SH-SY5Y (cell line): ENCODE measurements at regions not wholly inside any gene's neighbourhood (a gene's known extent, or its start where the extent isn't known, plus 50 kb on each side); places are given as distances from the start of the nearest gene placed in this dataset.
A peak's percentile ranks its signal among the peaks of the same experiment; 100 is the strongest.

Experiments
- GATA2 ChIP-seq: IDR thresholded peaks from 2 replicates; pipeline ENCODE4 v1.6.1; 2011; ENCODE audit warnings: mild to moderate bottlenecking, low read depth, low read length
- GATA3 ChIP-seq: IDR thresholded peaks from 2 replicates; pipeline ENCODE4 v1.6.1; 2011; ENCODE audit warnings: low read depth, mild to moderate bottlenecking, low read length, moderate library complexity

DNA sequence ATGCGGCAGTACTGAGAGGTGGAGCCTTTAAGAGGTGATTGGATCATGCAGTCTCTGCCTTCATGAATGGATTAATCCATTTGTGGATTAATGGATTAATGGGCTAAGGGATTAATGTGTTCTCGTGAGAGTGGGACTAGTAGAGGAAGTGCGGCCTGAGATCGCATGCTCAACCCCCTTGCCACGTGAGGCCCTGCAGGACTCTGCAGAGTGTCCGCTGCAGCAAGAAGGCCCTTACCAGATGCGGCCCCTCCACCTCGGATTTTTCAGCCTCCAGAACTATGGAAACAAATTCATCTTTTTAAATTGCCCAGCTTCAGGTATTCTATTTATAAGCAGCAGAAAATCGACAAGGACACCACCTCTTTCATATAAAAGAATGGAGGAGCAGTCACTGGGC is 148.8 kb downstream of the TPRA1 start:
- TF ChIP-seq GATA3 (no peak), GATA2 (no peak)

DNA sequence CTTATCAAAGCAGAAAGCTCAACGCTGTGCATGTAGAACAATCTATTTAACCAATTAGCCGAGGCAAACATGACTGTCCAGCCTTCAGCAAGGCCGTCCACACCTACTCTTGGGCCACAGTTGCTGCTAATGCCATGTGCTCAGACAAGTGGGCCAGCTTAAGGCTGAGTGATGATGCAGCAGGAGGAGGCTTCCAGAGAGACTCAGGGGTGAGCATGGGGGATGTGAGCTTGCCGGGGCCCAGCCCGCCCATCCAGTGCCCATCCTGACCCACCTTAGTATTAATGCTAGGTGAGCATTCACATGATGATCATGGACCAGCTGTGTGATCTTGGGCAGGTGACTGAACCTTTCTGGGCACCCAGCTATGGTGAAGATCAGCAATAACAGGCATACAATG is 150.1 kb downstream of the TPRA1 start:
- no peak for TF ChIP-seq GATA3

DNA sequence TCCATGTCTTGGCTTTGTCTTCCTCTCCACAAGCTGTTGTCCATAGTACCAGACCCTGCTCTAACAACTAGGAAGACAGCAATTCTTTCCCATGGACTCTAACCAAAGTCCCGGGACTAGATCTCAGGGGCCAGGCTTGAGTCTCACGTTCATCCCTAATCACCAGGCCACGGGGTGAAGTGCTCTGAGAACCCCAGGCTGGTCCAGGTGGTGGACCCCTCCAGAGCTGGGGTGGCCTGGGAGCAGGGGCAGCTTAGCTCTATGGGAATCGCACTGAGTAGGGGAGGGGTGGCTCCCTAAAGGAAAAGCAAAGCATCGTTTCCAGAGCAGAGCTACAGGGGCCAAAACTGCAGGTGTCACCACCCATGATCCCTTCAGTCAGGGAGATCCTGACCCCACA is 150.9 kb downstream of the TPRA1 start:
- TF ChIP-seq GATA3 = no peak
- no peak for TF ChIP-seq GATA2

DNA sequence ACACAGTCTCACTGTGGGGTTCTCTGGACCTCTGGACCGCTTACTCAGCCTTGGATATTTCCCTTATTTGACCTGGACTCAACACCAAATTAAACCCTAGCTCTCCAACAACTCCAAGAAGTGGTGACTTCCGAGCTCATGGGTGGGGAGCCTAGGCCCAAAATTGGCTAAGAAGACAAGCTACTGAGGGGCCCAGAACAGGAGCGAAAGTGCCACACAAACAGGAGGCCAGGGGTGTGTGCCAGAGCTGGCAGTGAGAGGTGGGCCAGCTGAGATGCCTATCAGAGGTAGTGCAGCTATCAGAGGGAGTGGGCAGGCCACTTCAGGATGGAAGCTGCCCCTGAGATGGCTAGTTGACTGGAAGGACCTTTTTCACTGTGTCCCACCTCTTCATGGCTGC is 151.1 kb upstream of the PRR20G start:
- TF ChIP-seq GATA3 (no peak), GATA2 (no peak)

DNA sequence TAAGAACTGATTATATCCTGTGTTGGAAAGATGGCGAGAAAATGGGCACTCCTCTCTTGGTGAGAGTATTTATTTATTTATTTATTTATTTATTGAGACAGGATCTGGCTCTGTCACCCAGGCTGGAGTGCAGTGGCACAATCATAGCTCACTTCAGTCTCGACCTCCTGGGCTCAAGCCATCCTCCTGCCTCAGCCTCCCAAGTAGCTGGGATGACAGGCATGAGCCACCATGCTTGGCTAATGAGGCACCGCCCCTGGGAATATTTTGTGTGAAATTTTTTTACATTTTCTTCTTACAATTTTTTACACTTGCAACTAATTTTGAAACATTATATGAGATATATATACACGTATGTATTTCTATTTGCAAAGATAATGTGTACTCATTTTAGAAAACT is 150.5 kb upstream of the PRR20G start:
- no peak for TF ChIP-seq GATA3
- TF ChIP-seq GATA2 = no peak

DNA sequence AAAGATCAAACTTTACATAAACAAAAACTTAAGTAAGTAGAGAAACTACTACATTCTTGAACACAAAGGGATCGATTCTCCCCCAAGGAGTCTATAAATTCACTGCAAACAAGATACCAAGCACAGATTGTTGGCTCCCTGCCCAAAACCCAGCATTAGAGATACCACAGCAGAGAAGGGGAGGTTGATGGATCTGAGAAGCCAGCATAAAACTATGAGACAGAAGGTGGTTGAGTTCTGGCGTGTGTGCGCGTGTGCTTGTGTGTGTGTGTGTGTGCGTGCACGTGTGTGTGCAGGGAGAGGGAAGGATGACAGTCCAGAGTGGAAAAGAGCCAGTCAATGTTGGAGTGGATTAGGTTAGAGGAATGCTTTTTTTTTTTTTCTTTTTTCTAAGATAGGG is 143.2 kb upstream of the PRR20G start:
- peak; percentile 40; the same call in 1 of the 2 replicates for TF ChIP-seq GATA2
- TF ChIP-seq GATA3 = no peak

DNA sequence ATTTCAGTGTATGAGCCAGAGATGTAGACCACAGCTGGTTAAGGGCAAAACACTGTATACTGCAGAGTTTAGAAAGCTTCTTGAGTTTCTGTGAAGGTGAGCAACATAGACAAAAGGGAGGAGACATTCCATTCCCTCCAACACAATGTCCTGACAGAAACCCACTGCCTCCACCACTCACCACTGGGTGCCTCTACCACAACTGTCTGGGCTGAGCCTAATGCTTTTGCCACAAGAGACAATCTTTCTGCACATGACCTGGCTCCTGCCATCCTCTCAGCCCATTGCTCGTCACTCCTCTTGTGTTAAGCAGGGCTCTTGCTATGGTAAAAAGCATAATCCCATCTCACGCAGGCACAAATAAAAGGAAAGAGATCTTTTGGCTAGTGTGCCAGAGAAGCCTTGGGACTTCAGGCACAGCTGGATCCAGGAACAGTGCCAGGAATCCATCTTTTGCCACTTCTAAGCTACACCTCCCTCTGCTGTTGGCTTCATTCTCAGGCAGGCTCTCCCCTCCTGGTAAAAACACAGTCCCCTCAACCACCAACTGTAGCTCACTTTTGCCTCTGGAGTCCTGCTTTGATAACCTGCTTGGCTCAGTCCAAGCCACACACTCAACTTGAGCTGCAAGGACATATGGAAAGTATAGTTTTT is 140.6 kb upstream of the PRR20G start:
- no peak for TF ChIP-seq GATA3
- no peak for TF ChIP-seq GATA2

DNA sequence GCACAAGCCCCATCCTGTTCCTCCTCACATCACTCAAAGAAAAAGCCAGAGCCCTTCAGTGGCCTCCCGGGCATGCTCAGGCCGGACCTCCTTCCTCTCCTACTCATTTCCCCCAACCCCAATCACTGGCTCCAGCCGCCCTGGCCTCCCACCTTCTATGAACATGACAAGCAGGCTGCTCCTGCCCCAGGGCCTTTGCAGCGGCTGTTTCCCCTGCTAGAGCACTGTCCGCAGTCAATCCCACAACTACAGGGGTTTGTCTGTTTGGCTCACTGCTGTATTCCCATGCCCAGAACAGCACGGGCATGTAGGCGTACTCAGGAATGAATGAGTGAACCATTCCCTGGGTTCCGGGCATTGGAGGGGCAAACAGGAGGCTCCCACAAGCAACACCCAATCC is 139.8 kb upstream of the PRR20G start:
- TF ChIP-seq GATA3 (no peak), GATA2 (no peak)

DNA sequence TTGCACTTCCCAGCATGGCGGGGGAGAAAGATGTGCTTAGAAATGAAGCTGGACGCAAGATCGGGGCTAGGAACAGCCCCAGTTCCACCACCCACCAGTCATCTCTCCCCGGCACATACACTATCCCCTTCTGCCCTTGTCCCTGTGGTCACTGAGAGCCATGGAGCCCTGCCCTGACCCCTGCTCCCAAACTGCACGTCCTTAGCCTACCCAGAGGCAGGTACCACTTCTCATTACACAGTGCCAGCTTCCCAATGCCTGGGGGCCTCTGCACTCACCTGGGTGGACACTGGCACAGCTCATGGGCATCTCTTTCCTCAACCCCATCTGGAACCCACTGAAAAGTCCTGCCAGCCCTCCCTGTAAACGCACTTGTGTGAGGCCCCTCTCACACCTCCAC is 139.3 kb upstream of the PRR20G start:
- TF ChIP-seq GATA2 = no peak
- no peak for TF ChIP-seq GATA3

DNA sequence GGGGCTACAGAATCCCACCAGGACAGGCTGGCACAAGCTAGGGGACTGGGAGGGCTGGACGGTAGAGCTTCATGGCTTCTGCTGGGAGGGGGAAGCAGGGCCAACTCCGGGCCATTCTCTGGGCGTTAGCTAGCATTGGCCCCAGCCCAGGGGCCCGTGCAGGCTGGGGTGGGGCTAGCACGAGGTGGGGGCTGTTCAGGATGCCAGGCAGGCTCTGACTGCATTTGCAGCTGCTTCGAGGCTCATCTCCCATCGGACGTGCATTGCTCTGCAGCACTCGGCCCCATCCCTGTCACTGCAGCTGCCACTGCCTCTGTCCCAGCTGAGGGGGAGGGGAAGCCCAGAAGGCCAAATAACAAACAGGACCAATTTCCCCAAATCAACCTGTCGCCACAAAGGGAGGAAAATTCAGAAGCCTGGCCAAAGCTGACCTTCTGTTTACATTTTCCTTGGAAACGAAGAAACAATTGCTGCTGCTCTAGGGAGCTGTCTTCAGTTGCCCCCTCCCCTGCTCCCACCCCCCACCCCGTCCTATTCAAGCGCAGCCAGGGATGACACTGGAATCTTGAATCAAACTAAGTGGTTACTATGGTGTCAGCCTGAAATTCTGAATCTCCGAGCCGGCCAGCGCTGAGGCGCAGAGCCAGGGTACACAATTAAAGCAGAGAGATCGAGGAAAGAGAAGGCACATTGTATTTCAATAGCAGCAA is 138.8 kb upstream of the PRR20G start:
- TF ChIP-seq GATA3 = no peak
- TF ChIP-seq GATA2 = no peak

DNA sequence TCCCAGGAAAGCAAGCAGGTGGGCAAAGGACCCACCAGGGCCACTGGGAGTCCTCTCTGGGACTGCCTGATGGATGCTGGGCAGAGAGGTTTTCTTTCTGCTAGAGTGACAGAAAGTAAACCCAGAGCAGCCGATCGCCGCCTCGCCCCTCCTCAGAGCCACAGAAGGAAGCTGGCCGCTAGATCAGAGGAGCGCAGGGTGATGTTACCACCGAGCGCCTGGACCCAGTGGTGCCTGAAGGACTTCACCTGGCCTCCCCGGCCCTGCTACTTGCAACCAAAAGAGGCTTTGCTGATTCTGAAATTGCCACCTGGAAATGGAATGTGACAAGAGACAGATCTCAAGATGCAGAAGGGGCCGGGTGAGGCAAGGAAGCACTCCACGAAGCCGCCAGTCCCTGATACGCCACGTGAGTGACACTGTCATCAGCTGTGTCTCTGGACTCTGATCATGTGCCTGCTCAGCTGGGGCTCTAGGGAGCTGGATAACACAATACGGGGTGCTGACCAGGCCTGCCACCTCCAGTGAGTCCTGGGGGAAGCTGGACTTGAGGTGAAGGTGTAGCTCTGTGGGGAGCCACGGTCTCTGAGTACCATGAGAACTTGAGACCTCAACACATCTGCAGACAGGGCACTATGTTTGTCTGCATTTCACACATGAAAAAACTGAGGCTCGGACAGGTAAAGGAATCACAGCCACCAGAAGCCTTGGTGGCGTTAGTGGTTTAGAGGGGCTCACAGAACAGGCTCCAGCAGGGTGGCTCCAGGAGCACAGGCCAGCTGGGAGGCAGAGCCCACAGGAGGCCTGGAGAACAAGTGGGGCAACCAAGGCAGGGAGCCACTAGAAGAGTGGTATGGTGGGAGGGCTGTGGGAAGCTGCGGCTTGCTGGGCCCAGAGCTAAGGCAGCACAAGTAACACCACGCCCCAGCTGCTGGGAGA is 137.9 kb upstream of the PRR20G start:
- TF ChIP-seq GATA3 = no peak
- TF ChIP-seq GATA2 = no peak

DNA sequence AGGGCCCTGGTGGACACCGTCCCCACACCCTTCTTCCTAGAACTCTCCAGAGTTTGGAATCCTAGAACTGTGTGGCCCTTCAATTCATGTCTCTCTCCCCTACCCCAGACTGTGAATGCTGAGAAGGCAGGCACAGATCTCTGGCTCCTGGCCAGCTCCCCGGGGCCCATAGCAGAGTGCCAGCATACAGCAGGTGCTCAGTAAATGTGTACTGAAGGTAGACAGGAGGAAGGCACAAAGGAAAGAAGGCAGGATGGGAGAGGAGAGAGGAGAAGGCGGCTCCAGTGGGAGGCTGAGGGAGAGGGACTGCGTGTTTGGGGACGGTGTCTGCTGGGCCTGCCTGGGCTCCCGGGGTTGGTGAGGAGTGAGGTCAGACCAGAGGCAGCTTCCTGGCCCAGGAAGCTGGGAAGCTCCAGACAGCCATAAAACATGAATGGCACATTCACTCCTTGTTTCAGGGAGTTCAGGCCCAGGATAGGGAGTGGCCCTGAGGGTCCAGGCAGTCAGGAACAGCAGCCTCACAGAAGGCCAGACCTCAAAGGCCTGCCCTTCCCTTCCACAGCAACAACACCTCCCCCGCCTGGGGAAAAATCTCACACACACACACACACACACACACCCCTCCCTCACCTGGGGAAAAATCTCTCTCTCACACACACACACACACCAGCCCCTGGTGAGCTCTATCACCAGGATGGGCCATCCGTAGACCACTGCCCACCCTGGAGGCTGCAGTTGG is 137.1 kb upstream of the PRR20G start:
- TF ChIP-seq GATA2 (no peak), GATA3 (no peak)

DNA sequence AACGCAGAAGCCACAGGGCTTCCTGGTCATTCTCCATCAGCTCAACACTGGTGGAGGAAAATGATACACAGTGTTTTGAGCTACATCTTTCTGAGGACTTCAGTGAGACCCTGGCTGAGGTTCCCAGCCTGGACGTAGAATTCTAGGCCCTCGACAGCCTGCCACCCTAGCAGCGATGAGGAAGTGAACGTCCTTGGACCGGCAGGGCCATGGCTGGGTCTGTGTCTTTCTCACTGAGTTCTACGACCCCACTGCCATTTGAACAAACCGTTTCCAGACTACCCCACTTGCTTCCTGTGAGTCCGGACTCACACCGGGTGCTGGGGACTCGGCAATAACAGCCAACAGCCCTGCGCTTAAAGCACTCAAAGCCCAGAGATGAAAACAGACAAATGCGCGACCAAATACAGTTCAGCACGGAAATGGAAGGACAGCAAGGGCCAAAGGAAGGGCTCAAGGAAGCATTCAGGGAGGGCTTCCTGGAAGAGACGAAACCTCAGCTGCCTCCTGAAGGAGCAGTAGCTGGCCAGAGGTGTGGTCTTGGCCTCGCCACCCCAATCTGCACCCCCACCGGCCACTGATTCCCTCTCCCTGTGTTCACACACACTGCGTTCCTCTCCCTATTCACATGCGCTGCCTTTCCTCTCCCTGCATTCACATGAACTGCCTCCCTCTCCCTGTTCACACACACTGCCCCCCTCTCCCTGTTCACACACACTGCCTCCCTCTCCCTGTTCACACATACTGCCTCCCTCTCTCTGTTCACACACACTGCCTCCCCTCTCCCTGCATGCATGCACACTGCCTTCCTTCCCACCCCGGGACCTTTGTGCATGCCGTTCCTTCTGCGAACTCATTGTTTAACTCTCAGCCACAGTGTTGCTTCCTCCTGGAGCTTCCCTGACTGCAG is 136.3 kb upstream of the PRR20G start:
- no peak for TF ChIP-seq GATA2
- TF ChIP-seq GATA3 = no peak
